ENCODE measurements at regions not wholly inside any gene's neighbourhood (a gene's known extent, or its start where the extent isn't known, plus 50 kb on each side); places are given as distances from the start of the nearest gene placed in this dataset.

DNA sequence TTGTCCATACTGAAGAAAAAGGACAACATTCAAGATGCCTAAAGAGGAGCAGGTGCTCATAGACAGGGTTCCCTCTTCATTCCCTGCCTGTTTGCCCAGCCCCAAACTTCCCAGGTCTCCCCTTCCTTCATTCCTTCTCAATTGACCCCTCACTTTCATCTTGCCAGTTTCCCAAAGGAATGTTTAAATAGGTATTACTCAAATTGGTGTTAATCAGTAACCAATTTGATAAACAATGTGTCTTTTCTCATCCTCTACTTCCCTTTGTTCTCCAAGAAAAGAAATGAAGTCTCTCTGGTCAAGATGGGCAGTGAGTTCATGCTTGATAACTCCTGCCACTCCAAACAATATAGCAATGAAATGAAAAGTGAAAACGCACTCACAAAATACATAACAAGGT is 101.9 kb downstream of the TMPRSS5 start:
- TF ChIP-seq, protein P1, sequence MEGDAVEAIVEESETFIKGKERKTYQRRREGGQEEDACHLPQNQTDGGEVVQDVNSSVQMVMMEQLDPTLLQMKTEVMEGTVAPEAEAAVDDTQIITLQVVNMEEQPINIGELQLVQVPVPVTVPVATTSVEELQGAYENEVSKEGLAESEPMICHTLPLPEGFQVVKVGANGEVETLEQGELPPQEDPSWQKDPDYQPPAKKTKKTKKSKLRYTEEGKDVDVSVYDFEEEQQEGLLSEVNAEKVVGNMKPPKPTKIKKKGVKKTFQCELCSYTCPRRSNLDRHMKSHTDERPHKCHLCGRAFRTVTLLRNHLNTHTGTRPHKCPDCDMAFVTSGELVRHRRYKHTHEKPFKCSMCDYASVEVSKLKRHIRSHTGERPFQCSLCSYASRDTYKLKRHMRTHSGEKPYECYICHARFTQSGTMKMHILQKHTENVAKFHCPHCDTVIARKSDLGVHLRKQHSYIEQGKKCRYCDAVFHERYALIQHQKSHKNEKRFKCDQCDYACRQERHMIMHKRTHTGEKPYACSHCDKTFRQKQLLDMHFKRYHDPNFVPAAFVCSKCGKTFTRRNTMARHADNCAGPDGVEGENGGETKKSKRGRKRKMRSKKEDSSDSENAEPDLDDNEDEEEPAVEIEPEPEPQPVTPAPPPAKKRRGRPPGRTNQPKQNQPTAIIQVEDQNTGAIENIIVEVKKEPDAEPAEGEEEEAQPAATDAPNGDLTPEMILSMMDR (conservative IDR thresholded peaks at IDR 0.05; ENCODE audit: low read depth in 2 of 2): no peak
- TF ChIP-seq POLR2AphosphoS5 (IDR thresholded peaks at IDR 0.05; ENCODE audit: low read depth) (no peak), EZH2 (IDR thresholded peaks at IDR 0.05; ENCODE audit: low read depth, unreplicated experiment) (no peak), EZH2phosphoT487 (IDR thresholded peaks at IDR 0.05; ENCODE audit: unreplicated experiment) (no peak), CREB1 (CRISPR knock-in tag; IDR thresholded peaks at IDR 0.05; ENCODE audit: low read depth) (no peak), JUNB (IDR thresholded peaks at IDR 0.05; ENCODE audit: unreplicated experiment) (no peak)
- TF ChIP-seq, protein P2, sequence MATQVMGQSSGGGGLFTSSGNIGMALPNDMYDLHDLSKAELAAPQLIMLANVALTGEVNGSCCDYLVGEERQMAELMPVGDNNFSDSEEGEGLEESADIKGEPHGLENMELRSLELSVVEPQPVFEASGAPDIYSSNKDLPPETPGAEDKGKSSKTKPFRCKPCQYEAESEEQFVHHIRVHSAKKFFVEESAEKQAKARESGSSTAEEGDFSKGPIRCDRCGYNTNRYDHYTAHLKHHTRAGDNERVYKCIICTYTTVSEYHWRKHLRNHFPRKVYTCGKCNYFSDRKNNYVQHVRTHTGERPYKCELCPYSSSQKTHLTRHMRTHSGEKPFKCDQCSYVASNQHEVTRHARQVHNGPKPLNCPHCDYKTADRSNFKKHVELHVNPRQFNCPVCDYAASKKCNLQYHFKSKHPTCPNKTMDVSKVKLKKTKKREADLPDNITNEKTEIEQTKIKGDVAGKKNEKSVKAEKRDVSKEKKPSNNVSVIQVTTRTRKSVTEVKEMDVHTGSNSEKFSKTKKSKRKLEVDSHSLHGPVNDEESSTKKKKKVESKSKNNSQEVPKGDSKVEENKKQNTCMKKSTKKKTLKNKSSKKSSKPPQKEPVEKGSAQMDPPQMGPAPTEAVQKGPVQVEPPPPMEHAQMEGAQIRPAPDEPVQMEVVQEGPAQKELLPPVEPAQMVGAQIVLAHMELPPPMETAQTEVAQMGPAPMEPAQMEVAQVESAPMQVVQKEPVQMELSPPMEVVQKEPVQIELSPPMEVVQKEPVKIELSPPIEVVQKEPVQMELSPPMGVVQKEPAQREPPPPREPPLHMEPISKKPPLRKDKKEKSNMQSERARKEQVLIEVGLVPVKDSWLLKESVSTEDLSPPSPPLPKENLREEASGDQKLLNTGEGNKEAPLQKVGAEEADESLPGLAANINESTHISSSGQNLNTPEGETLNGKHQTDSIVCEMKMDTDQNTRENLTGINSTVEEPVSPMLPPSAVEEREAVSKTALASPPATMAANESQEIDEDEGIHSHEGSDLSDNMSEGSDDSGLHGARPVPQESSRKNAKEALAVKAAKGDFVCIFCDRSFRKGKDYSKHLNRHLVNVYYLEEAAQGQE (IDR thresholded peaks at IDR 0.05; ENCODE audit: unreplicated experiment): no peak
